Neural progenitor cell (in vitro differentiated cells): ENCODE measurements at regions not wholly inside any gene's neighbourhood (a gene's known extent, or its start where the extent isn't known, plus 50 kb on each side); places are given as distances from the start of the nearest gene placed in this dataset. TPM values are rescaled to one million over a fixed set of nuclear protein-coding genes. Genes with fewer than 3 reads are reported as not detected.

Experiments
- DNase-seq: peaks from one replicate; pipeline ENCODE4 v3.0.0-alpha.2; 2016; ENCODE audit warnings: low spot score
- H2AFZ ChIP-seq: fragments of 200-600 bp; sonication (generic); replicated peaks from 2 replicates; pipeline ENCODE4 v1.6.1; 2016; ENCODE audit warnings: antibody characterized with exemption
- H3F3A ChIP-seq: fragments of 200-600 bp; sonication (generic); 2 replicates; pipeline ENCODE4 v1.6.1; 2016; ENCODE audit warnings: antibody characterized with exemption, low read depth
- H3K27ac ChIP-seq: fragments of 200-600 bp; sonication (generic); 2 replicates; pipeline ENCODE4 v1.5.1; 2016; ENCODE audit warnings: mild to moderate bottlenecking
- H3K27me3 ChIP-seq: fragments of 200-600 bp; sonication (generic); 2 replicates; pipeline ENCODE4 v1.6.1; 2016; ENCODE audit warnings: mild to moderate bottlenecking, moderate library complexity
- H3K36me3 ChIP-seq: fragments of 200-600 bp; sonication (generic); 2 replicates; pipeline ENCODE4 v1.5.1; 2016
- H3K4me1 ChIP-seq: fragments of 200-600 bp; sonication (generic); 2 replicates; pipeline ENCODE4 v1.6.1; 2016; ENCODE audit warnings: mixed run types
- H3K4me2 ChIP-seq: fragments of 200-600 bp; sonication (generic); 2 replicates; pipeline ENCODE4 v1.6.1; 2016
- H3K4me3 ChIP-seq: fragments of 200-600 bp; sonication (generic); 2 replicates; pipeline ENCODE4 v1.5.1; 2016
- H3K79me2 ChIP-seq: fragments of 200-600 bp; sonication (generic); 2 replicates; pipeline ENCODE4 v1.6.1; 2016; ENCODE audit warnings: low read depth
- H3K9ac ChIP-seq: fragments of 200-600 bp; sonication (generic); 2 replicates; pipeline ENCODE4 v1.6.1; 2016
- H3K9me3 ChIP-seq: fragments of 200-600 bp; sonication (generic); 2 replicates; pipeline ENCODE4 v1.5.1; 2016; ENCODE audit warnings: low read depth
- H4K20me1 ChIP-seq: fragments of 200-600 bp; sonication (generic); 2 replicates; pipeline ENCODE4 v1.6.1; 2016; ENCODE audit warnings: low read depth
- H3K27ac Mint-ChIP-seq: 3 replicates; pipeline ENCODE4 v1.8.0; 2021; ENCODE audit warnings: mixed read lengths
- H3K27me3 Mint-ChIP-seq: 2 replicates; pipeline ENCODE4 v1.8.0; 2022; ENCODE audit warnings: low read depth, mild to moderate bottlenecking, inconsistent platforms, moderate library complexity, mixed read lengths; ENCODE audit not compliant: insufficient read depth
- H3K36me3 Mint-ChIP-seq: 3 replicates; pipeline ENCODE4 v1.8.0; 2021; ENCODE audit warnings: mixed read lengths
- H3K4me1 Mint-ChIP-seq: 3 replicates; pipeline ENCODE4 v1.8.0; 2021; ENCODE audit warnings: mixed read lengths
- H3K4me3 Mint-ChIP-seq: 3 replicates; pipeline ENCODE4 v1.8.0; 2021; ENCODE audit warnings: mild to moderate bottlenecking, moderate library complexity, mixed read lengths
- H3K9me3 Mint-ChIP-seq: 3 replicates; pipeline ENCODE4 v1.8.0; 2020; ENCODE audit warnings: mixed read lengths
- EZH2 ChIP-seq: fragments of 200-600 bp; sonication (generic); IDR thresholded peaks from 2 replicates; pipeline ENCODE4 v1.6.1; 2017; ENCODE audit warnings: antibody characterized with exemption, mild to moderate bottlenecking, moderate library complexity
- EZH2phosphoT487 ChIP-seq: fragments of 200-600 bp; sonication (generic); IDR thresholded peaks from 2 replicates; pipeline ENCODE4 v1.6.1; 2017; ENCODE audit warnings: antibody characterized with exemption
- small RNA-seq: library from RNA; depleted of rRNA; stranded (forward); fragments of <200 nt; gene quantifications from one replicate; pipeline ENCODE3, GENCODE V24; 2015
- TF ChIP-seq, protein P1 (sequence below): fragments of 200-600 bp; sonication (generic); IDR thresholded peaks from 2 replicates; pipeline ENCODE4 v1.5.1; 2017; ENCODE audit warnings: antibody characterized with exemption, mild to moderate bottlenecking

DNA sequence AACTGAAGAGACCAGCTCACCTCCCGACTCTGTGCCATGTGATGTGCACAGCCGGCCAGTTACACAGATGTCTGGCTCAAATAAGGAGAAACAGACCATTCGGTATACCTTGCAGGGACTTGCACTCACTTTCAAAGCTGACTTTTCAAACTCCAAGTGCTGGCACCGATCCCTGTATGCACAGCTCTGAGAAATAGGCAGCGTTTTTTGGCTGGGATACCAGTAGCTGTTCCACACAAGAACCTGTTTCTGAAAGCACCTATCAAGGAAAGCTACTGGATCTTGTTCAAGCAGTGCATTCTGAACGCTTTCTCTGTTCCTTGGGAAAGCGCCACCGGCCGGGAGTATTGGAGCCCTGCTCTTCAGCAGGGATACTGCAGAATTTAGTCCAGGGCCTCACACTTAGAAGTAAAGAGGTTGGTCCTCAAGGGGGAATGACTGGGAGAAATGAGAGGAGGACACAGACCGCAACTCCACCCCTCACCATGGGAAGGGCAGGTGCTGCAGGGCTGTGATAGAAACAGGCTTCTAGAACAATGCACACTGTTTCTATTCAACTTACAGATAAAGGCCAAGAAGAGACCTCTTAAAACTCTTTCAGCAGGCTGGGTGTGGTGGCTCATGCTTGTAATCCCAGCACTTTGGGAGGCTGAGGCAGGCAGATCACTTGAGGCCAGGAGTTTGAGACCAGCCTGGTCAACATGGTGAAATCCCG lies 53.6 kb upstream of the PABPC3 start:
- no peak overlapping the region for H3K9ac ChIP-seq
- no peaks in the 10 kb centered on the region for H3K79me2 ChIP-seq
- peaks cover 7% of the 10 kb centered on the region for H3F3A ChIP-seq
- H3K4me3 ChIP-seq: no peak overlapping the region
- Mint-ChIP-seq H3K4me3 (no peak overlapping the region), H3K36me3 (peaks cover 2% of the 10 kb centered on the region), H3K4me1 (peaks cover 14% of the 10 kb centered on the region), H3K27ac (no peak overlapping the region), H3K9me3 (no peaks in the 10 kb centered on the region), H3K27me3 (peaks cover 7% of the 10 kb centered on the region)
- no peak overlapping the region for H3K27ac ChIP-seq
- no peaks in the 10 kb centered on the region for H3K36me3 ChIP-seq
- H3K9me3 ChIP-seq: no peaks in the 10 kb centered on the region
- H3K27me3 ChIP-seq: peaks cover 20% of the 10 kb centered on the region
- H3K4me2 ChIP-seq: no peak overlapping the region
- no peaks in the 10 kb centered on the region for H4K20me1 ChIP-seq
- H3K4me1 ChIP-seq: peaks cover 4% of the 10 kb centered on the region
- TF ChIP-seq, protein P1, sequence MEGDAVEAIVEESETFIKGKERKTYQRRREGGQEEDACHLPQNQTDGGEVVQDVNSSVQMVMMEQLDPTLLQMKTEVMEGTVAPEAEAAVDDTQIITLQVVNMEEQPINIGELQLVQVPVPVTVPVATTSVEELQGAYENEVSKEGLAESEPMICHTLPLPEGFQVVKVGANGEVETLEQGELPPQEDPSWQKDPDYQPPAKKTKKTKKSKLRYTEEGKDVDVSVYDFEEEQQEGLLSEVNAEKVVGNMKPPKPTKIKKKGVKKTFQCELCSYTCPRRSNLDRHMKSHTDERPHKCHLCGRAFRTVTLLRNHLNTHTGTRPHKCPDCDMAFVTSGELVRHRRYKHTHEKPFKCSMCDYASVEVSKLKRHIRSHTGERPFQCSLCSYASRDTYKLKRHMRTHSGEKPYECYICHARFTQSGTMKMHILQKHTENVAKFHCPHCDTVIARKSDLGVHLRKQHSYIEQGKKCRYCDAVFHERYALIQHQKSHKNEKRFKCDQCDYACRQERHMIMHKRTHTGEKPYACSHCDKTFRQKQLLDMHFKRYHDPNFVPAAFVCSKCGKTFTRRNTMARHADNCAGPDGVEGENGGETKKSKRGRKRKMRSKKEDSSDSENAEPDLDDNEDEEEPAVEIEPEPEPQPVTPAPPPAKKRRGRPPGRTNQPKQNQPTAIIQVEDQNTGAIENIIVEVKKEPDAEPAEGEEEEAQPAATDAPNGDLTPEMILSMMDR: no peak
- TF ChIP-seq EZH2 (no peak), EZH2phosphoT487 (no peak)
- H2AFZ ChIP-seq: no peak overlapping the region
- peak; percentile 14 for DNase-seq

DNA sequence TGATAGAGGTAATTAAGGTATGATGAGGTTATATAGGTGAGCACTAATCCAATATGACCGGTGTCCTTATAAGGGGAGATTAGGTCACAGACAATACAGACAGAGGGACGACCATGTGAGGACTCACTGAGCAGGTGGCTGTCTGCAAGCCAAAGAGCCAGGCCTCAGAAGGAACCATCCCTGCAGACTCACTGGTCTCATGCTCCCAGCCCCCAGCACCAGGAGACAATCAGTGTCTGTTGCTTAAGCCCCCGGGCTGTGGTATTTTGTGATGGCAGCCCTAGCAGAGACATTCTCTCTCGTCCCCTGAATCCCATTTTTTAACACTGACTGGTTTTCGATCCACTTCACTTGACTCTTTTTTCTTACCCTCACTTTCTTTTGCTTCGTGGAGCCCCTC lies 51.9 kb upstream of the PABPC3 start:
- Histone ChIP-seq H2AFZ (no peak overlapping the region), H3K27ac (no peak overlapping the region), H3K27me3 (peaks cover 28% of the 10 kb centered on the region), H3K4me2 (no peak overlapping the region), H3K79me2 (no peaks in the 10 kb centered on the region), H4K20me1 (no peaks in the 10 kb centered on the region), H3K9me3 (no peaks in the 10 kb centered on the region), H3K36me3 (no peaks in the 10 kb centered on the region), H3K9ac (no peak overlapping the region), H3F3A (peaks cover 14% of the 10 kb centered on the region), H3K4me1 (peaks cover 4% of the 10 kb centered on the region), H3K4me3 (no peak overlapping the region)
- Mint-ChIP-seq H3K4me1 (peaks cover 17% of the 10 kb centered on the region), H3K27me3 (peaks cover 5% of the 10 kb centered on the region), H3K9me3 (no peaks in the 10 kb centered on the region), H3K36me3 (peaks cover 2% of the 10 kb centered on the region), H3K4me3 (no peak overlapping the region), H3K27ac (no peak overlapping the region)
- DNase-seq: no peak
- TF ChIP-seq, protein P1: no peak
- TF ChIP-seq EZH2phosphoT487 (no peak), EZH2 (no peak)

Small RNA genes lying in the stretch of these regions (small RNA-seq; reads per million reads assigned to genes)
- gene AL590099.1: not detected
- not detected for gene LSP1P1
